HG03469 (cell line): ENCODE measurements at regions not wholly inside any gene's neighbourhood (a gene's known extent, or its start where the extent isn't known, plus 50 kb on each side); places are given as distances from the start of the nearest gene placed in this dataset.

Experiments used
- ATAC-seq: cut with Tn5 transposase; IDR thresholded peaks from one replicate; pipeline ENCODE4 v1.9.1; 2021; ENCODE audit warnings: mild to moderate bottlenecking, moderate library complexity, moderate number of reproducible peaks; ENCODE audit not compliant: unreplicated experiment

DNA sequence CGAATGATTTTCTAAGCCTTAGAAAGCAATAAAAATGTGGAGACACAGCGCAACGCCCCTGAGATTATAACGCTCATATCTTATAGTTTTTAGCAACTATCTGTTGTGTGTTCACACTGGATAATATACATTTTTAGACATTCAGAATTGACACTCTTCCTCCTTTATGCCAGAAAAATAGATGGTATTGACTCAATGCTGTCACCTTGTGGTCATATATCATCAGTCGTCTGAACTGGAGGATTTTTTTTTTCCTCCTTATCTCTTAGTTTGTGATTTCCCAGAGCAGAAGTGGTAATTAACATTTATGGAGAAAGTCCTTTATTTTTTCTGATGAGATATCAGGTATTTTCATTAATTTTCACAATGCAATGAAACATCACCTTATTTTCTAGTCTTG, 759.6 kb downstream of the RAB28 start:
- no peak for ATAC-seq

DNA sequence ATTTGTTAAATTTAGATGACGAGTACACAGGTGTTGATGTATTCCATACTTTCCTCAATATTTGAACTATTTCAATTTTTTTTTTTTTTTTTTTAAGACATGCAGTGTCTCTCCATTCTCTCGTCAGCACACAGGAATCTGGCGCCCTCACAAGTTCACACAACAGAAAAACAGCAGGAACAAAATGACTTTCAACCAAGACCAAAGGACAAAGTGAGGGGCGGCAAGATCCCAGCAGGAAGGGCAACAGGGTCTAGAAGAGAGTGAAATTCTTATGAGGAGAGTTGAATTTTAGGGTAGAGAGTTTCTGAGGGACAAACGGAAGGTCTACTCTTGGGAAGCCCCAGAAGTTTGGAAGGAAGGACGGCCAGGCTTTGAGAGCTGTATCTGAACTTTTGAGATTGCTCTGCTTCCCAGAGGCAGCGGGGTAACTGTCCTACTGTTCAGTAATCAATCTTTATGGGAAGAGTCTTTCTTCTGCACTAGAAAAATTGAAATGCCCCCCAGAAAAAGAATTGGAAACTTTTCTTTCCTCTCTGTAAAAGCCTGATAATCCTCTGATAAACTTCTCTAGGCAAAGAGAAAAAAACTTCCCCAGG, 760.2 kb downstream of the RAB28 start:
- no peak for ATAC-seq

DNA sequence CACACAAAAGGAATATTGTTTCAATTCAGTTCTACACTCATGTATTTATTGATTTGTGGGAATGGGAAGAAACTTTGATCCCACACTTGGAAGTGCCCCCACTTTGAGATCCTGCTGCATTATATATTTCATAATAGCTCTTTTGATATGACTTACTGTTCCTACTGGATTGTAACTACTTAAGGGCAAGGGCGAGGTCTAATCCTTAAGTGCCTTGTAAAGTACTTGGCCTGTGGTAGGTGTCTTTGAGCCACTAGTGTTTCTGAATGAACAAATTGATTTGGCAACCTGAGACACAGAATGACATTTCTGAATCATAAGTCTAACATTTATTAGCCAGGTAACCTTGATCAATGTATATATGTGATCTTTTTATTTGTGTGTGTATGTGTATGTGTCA, 767.2 kb downstream of the RAB28 start:
- no peak for ATAC-seq

DNA sequence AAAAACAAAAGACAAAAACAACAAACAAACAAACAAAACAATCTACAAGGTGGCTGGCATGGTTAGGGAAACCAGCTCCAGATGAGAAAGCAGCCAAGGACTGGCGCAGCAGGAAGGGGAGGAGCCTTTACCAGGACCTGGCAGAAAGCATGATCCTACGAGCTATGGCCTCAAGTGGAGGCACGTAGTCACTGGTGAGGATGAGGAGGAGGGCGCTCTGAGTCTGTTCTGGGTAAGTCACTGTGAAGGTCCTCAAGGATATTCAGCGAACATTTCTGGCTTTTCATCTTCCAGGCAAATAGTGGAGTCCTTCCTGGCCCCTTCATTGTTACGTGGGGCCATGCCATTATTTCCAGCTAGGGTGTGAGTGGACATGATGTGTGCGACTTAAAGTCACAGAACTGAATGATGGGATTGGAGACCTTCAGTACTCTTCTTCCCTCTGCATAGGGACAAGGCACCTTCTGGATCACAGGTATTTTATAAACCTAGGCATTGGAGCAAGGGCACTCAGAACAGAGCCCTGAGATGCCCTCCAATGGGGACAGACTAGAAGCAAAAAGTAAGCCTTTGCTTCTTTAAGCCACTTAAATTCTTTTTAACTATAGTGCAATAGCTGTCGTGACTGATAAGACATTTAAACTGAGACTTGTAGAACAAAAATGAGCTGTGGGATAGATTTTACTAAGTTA, 771.3 kb downstream of the RAB28 start:
- ATAC-seq: no peak

DNA sequence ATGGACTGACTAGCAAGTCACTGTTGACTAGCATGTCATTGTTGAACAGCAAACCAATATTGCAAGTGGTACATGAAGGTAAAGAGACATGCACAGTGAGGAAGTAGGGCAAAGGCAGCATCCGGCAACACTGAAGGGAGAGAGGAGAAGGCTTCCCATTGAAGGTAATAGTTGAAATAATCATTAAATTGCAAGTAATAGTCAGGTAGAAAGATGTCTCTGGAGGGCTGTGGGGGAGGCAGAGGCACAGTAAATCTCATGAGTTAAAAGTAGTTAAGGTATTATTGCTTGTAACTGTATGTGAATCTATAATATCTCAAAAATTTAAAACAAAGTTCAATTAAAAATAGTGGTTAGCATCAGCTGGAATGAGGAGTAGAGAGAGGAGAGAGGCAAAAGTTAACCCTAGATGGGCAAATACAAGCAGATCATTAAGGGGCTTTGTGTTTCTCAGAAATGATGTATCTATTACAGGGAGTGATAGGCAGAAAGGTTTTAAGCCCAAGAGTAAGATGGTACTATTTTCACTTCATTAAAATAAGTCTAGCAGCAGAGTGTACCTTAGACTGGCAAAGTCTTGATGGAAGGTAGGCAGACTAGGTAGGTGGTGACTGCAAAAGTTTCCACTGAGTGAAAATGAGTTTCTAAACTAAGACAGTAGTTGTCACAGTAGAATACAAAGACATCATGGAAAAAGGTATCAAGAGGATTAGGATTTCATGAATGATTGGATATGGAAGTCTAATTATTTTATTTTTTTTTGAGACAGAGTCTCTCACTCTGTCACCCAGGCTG, 776.6 kb downstream of the RAB28 start:
- ATAC-seq: no peak

DNA sequence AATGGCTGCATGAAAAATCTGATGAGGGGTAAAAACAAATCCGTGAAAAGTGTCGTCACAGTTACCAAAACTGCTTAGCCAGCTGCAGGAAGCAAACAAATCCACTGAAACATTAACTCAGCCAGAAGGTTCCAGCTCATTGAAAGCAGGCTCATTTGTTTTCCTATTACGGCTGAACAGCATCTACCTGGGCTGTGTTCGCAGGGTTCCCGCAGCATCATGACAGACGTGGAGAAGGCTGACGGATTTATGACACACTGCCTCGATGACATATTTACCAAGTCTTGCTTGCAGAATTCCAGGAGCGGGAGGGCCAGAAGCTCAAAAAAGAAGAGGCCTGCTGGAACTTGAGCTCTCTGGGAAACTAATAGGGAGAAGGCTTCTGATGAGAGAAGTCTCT, 781.1 kb downstream of the RAB28 start:
- ATAC-seq: no peak

DNA sequence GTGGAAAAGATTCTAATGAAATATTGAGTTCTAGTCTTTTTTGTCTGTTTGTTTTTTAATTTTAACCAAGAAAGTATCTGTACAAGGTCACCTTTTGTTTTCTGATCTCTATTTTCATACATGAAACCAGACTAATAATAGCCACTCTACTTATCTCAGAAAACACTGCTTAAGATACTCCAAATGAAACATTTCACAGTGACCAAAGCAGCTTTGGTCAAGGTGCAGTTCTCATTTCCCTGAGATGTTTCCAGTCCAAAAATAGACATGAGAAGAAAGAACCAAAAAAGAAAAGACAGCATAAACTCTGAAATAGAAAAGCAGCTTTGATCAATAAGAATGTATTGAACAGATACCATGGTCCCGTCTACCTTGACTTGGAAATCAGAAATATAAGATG, 782.8 kb downstream of the RAB28 start:
- ATAC-seq: peak; percentile 61

DNA sequence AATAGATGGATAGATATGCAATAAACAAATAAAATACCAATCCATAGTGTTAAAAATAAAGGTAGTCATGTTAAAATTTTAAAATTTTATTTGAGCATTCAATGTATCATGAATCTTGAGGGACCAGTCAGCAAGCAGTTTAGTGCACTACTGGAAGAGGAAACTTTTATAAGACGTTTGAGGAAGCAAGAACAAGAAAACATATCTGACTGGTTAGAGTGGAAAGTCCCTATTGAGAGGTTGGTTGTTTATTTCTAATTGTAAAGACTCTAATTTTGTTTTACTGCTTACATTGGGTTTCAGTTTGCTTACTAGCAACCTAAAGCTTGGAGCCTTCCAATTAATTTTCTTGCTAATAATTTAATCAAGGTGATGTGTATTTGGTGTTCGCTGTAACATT, 786.2 kb downstream of the RAB28 start:
- ATAC-seq: no peak

DNA sequence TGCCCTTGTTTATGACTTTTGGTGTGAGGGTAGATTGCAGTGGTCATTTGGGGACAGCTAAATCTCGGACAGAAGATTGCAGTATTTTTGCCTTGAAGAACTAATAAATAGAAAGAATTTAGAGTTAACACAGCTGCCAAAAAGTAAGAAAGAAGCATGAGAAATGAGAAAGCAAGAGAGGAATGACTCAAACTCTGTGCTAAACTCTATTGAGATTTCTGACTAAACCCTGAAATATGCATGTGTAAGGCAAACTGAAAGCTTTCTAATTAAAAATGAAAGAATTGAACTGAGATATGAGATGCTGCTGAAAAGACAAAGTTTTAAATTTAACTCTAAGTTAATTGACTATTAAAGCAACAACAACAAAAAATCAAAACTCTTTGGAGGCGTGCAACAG, 791.3 kb downstream of the RAB28 start:
- no peak for ATAC-seq

DNA sequence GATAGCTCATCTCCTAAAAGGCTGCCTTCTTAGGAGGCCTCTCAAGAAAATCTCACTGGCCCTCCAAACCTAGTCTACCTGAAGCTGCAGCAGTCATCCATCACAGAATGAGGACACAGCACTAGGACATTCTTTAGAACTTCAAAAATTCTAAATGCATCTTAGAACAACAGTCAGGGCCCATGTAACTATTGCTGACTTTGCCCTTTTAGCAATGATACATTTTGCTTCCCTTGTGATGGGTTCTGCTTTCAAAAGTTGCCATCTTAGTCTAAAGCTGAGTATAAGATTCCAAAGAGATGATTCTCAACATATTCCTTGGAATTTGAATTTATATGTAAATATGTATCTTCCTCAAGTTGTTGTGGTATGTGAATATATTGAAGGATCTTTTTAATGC, 793.0 kb downstream of the RAB28 start:
- ATAC-seq: no peak

DNA sequence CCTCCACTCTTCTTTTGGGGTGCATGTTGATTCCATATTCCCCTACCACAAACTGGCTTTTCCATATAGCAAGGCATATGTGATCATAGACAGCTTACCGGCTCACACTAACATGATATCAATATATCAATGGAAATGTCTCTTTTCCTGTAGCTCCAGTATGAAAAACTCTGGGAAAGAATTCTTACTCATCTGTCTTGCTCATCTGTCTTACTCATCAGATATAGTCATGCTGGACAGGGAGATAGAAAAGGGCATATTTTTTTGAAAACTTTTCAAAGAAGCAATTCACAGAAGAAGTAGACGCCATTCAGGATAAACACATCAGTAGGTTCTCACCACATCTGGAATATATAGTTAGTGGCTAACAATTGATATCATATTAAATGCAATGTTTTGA, 794.7 kb downstream of the RAB28 start:
- no peak for ATAC-seq

DNA sequence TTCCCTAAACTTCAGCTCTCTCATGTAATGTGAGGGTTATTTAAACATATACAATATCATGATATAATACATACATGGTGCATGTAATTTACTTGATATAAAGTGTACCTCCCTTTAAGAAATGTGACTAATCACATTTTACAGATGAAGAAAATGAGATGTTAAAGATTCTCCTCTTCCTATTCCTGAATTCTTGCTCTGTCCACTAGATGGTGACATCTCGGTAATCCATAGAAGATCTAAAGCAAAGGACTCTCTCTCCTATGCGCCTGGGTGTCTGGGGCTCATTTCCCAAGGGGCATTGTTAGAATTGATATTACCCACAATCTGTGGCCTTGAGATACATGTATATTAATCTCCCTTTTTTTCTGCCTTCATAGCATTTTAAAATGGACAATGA, 804.9 kb downstream of the RAB28 start:
- ATAC-seq: no peak

DNA sequence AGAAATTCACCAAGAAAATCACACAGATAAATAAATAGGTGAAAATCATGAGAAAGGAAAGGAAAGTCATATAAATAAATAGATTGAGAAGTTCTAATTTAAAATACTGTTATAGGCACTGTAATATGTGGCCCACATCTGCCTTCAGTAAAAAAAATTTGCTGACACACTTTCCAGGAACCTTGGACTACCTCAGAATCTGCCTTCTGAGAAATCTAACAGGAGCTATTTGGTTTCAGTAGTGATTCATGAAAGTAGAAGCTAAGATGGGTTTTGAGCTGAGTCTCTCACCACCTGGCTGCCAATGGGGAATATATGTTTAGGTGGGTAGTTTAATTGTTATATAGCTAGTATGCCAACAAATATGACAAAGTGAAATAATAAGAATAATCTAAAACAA, 810.0 kb downstream of the RAB28 start:
- no peak for ATAC-seq

DNA sequence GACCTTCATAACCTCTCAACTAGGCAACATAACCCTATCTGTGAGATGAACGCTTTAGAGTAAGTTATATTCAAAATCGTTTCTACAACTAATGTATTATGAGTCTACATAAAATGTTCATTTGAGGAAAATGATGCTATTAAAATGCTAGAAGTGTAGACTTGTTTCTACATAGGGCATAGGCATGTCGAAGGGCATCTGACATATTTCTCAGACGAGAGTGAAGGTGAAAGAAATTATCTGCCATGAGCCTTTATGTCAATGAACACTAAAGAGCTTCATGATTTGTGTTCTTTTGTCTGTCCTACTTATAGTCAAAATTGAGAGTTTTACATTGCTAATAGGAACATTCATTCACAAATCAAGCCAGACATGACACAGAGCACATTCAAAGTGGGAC, 811.8 kb downstream of the RAB28 start:
- no peak for ATAC-seq

DNA sequence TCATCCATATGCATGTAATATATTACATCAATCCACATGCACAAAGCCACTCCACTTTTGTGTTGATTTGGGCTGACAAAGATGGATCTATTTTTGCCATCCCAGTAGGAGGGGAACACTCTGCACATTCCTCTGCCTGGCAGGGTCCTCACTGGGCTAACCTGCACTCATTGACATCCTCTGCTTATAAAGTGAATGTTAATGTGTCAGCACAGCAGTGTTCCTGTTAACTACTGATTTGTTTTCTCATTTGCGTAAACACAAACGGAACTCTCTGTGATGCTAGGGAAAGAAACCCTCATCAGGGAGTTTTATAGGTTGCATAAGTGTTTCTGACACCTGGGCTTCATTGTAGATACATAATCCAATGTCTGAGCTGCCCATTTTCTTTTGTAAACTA, 826.0 kb downstream of the RAB28 start:
- ATAC-seq: no peak

DNA sequence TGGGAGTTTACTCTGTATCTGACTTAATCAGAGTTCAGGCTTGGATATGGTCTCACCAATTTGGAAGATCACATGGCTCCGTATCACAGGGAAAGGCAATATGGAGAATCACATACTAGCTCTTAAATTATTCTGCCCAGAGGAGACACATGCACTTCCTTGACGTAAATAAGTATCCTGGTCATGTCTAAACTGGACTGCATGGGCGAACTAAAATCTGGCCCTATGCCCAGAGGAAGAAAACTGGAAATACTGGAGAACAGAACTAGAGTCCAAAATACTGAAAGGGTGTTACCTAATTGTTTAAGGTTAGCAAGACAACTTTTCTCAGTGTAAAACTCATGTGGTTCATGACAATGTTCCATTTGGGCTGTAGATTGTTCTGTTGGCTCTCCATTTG, 832.3 kb downstream of the RAB28 start:
- ATAC-seq: no peak

DNA sequence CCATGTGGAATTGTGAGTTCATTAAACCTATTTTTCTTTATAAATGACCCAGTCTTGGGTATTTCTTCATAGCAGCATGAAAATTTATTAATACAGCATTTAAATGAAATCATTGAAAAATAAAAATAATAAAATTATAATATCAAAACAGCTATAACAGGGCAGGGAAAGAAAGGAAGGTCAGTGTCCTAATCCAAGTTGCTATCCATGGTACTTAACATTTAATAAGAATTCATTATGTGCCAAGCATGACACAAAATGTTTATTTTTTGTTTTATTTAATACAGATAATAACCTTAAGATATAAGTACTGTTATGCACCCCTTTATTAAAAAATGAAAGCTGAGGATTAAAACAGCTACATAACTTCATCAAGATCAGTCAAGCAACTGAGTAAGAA, 838.4 kb downstream of the RAB28 start:
- no peak for ATAC-seq

DNA sequence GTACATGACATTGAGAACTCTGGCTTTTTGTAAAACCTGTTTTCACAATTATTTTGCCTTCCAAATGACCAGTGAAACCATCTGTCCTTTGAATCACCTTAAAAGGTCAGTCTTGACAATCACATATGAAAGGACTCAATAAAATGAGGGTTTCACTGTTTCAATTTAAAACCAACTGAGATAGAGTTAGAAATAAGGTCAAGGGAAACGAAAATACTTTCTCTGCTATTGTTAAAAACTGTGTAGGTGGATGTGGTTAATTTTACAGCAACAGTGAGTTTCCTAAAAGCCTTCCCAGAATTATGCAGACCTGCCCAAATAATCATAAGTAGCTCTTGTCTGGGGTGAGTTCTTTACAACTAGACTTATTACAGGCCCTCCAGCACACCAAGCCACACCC, 839.9 kb downstream of the RAB28 start:
- ATAC-seq: no peak

DNA sequence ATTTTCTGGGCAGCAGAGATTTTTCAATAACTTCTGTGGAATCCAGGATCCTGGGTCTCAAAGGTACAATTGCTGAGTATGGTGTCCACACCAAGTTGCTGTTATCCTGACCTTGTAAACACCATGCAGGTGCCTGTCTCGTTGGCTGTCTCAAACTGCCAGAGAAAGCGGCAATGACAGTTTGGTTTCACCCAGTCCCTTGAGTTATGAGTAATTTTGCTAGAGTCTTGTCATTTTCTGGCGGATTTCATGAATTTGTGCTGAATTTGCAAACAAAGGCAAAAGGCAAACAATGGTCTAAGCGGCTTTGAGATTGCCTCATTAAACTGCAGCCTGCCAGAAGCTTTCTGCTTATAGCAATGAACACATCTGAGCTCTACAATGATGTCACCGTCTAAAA, 847.9 kb downstream of the RAB28 start:
- ATAC-seq: no peak

DNA sequence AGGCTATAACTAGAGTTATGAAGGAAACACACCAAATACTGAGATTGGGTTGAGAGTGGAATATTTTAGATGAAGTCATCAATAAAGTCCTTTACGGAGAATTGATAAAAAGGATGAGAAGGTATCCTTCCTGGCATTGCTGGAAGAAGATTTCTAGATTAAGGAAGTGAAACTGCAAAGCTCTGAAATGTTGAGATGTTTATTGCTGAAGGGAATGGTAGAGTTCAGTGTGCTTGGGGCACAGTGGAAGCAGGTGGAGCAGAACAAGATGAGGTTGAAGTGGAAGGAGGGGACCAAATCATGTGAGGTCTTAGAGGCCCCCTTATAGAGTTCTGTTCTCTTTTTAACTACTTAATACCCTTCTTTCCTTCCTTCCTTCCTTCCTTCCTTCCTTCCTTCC, 848.5 kb downstream of the RAB28 start:
- no peak for ATAC-seq

DNA sequence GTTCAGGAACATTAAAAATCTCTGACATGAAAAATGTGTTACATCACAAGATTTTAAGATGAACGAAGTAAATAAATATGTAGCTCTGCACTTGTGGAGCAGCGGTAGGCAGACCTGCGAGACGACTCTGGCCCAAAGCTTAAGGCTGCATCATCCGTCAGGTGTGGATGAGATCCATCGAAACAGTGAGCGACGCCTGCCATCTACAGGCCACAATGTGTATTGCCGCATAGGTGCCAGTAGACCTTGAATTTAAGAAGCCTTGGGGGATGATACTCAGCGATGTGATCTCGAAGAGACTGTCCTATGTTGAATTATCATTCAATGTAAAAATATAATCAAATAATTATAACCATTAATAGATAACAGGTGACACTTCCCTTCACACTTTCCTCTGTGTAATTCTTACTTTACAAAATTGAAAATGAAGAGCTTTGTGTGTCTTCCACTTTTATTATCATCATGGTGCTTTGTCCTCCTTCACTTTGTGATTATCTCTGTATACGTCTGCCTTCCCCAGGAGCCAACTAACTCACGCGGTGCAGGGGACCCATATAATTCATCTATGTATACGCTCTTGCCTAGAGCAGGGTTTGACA, 851.0 kb downstream of the RAB28 start:
- peak; percentile 93 for ATAC-seq

DNA sequence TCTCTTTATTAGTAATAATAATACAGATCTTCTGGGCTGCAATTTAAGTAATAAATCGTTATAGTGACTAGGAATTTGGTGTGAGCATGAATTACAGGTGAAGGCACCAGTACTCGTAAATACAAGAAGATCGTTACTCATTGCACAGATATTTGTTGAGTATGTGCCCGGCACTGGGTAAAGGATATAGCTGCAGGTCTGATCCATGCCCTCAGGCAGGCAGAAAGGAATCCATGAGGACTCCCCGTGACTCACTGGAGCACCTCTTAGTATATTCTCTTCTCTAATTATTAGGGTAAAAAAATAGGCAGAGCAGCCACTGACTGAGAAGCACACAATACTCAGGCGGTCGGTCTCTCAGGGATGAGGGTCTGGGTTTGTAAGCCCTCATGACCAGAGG, 868.3 kb downstream of the RAB28 start:
- ATAC-seq: no peak
